GM21526 (cell line): ENCODE measurements at regions not wholly inside any gene's neighbourhood (a gene's known extent, or its start where the extent isn't known, plus 50 kb on each side); places are given as distances from the start of the nearest gene placed in this dataset.
A peak's percentile ranks its signal among the peaks of the same experiment; 100 is the strongest.
"Not testable (repeated sequence)": the region's sequence is repeated elsewhere in the genome, so short reads cannot be mapped to it uniquely, and the experiment has no call there.

Experiments used
- ATAC-seq: cut with Tn5 transposase; IDR thresholded peaks from one replicate; pipeline ENCODE4 v1.9.1; 2021; ENCODE audit warnings: moderate library complexity; ENCODE audit not compliant: unreplicated experiment, low FRiP score

DNA sequence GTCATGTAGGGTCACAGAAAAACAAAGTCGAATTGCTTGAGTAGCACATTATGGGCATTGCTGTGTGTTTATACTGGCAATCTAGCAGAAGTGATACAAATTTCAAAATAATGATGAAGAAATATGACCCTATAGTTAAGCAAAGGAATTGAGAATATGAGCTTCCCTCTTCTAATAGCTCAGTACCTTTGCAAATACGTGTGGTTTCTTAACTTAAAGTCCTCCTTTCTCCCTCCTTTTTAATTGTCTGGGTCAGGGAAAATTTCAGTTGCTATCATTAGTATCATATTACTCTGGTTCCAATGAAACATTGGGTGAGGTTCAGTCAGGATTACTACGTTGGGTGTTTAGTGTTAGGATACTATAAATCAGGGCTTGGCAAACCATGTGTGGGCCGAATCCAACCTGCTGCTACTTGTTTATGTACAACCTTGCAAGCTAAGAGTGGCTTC, 166.8 kb upstream of the CARMIL1 start:
- no peak for ATAC-seq

DNA sequence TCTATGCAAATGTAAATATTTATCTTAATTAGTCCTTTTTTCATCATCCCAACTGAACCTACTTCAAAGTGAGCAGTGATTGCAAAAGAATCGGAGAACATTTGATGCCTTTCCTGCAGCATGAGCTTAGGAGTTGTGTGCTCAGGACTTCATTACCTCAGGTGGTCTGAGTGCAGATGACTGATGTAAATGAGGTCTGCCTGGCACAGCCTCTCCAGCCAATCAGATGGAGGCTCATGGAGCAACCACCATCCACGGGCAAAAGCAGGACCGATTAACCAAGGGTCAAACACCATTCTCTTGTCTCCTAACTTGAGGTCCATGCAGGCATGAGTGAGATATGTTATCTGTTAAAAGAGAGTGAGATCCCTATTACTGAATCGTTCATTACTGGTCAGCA, 165.7 kb upstream of the CARMIL1 start:
- ATAC-seq: no peak

DNA sequence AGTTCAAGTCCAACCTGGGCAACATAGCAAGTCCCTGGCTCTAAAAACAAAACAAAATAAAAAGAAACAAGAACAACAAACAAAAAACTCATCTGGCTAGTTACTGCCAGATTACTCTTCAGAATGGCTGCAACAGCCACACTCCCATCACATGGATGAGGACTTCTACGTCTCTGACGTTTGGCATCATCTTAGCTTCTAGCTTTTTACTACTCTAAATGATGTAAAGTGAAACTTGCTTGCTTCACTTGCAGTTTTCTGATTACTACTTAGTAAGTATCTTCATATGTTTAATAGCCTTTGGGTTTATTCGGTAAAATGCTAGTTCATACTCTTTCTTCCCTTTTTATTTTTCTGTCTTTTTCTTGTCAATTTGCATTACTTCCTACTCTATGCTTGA, 161.1 kb upstream of the CARMIL1 start:
- ATAC-seq: no peak

- ATAC-seq: no peak
These were observed 158.0 kb upstream of the CARMIL1 start for GRCh38 chr6:25121186-25121585.

GRCh38 chr6:25122001-25122400, 157.2 kb upstream of the CARMIL1 start:
- no peak for ATAC-seq

GRCh38 chr6:25122622-25123237, 156.4 kb upstream of the CARMIL1 start:
- ATAC-seq: no peak

- ATAC-seq: no peak
These were observed 154.9 kb upstream of the CARMIL1 start for GRCh38 chr6:25124216-25124715.

- no peak for ATAC-seq
These were observed 153.4 kb upstream of the CARMIL1 start for GRCh38 chr6:25125736-25126135.

DNA sequence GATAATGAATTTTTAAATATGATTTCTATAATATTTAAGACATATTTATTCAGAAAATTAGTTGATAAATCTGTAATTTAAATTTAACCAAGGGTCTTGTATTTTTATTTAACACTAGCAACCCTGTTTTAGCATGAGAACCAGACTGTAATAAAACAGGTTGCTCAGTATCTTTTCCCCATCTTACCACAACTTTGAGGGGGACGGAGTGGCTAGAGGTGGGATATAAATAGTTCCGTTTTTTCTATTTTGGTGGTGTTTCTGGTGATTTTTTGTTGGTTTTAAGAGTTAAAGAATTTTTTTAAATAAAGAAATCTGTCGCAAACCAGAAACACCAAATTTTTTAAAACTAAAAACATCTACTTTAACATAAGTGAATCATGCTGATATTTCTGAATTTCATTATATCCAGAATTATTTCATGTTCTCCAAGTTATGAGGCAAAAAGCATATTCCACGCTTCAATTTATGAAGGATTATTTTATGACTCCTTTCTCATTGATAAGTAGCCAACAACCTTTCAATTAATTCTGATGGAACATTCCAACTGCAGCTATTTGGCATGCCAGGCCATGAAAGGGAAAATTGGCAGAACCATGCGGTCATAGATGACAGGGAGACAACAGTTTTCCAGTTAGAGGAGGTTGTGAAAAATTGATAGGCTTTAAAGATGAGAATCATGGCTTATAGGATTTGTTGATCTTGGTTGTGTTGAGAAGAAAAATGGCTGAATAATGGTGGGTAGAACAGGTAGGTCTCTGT, 151.9 kb upstream of the CARMIL1 start:
- no peak for ATAC-seq

- ATAC-seq: no peak
These were observed 148.7 kb upstream of the CARMIL1 start for GRCh38 chr6:25130518-25130917.

DNA sequence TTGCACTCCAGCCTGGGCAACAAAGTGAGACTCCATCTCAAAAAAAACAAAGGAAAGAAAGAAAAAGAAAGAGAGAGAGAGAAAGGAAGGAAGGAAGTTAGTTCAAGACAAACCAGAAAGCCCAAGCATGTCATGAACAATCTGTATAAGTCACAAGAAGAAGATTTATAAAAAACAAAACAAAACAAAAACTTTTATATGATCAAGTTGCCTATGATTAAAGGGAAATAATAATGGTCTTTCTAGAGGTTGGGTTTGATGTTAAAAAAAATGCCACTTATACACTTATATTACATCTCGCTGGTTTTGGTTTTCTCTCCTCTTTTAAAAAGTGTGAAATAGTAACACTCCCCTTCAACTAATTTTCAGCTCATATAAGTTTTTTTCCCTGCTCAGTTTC, 146.2 kb upstream of the CARMIL1 start:
- no peak for ATAC-seq

GRCh38 chr6:25133568-25133967, 145.6 kb upstream of the CARMIL1 start:
- ATAC-seq: no peak

GRCh38 chr6:25136854-25137253, 142.3 kb upstream of the CARMIL1 start:
- no peak for ATAC-seq

DNA sequence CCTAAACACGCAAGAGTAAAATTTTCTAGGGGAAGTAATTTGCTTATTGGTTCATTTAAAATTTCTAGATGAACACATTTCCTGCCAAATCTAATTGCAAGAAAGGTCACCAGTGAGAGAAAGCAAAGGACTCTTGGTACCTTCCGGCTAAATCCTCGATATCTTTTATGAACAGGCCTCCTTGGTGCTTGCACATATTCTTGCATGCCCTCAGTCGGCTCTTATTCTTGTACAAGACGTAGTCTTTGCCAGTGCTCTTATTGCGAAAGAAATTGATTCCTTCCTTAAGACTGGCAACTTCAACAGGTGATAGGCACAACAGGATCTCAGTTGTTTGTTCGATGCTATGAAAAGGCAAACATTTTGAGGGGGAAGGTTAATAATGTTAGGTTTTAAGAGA, 141.7 kb upstream of the CARMIL1 start:
- no peak for ATAC-seq

- no peak for ATAC-seq
These were observed 141.3 kb upstream of the CARMIL1 start for GRCh38 chr6:25137916-25138232.

DNA sequence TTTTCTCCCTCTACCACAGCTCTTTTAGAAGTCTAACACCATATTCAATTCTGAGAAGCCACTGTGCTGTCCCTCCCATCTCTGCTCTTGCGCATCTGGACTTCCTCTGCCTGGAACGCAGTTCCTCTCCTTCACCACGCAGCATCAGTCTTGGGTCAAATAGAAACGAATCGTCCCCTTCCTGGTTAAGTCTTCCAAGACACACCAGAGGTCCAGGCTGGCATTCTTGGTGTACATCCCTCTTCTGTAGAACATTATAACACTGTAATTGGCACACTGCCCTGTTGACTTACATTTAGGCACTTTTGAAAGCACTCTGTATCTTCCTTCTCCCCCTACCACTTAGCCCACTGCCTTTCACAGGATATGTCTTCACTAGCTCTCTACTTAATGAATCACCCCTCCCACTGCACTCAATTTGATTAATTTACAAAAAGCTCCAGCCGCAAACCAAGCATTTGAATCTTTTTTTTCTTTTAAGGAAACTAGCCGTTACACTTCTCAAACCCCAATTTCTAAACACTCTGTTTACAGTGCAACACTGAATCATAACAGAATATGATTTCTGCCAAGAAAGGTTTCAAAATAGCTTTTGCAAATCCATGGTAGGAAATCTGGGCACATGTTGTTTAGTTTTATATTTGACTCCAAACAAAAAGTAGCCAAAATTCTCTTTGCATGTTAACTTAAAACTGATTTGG, 140.8 kb upstream of the CARMIL1 start:
- ATAC-seq: peak; percentile 91

- no peak for ATAC-seq
These were observed 140.2 kb upstream of the CARMIL1 start for GRCh38 chr6:25138934-25139415.

GRCh38 chr6:25139608-25140007, 139.6 kb upstream of the CARMIL1 start:
- not testable (repeated sequence) for ATAC-seq

DNA sequence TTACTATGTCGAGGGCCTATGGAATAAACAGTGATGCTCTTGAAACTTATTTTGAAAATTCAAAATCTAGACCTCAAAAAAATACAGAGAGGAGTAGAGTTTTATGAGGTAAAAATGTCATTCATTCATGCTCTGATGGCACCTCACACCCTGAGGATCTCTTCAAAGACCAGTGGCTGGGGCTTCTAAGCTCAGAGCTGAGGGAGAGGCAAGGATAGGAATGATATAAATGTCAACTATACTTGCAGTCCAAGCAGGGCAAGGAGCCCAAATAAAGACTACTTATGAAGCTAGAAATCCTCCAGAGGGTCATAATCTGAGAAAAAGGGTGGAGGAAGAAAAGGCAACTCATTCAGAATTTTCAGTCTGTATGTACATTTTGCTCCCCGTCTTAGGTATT, 136.7 kb upstream of the CARMIL1 start:
- no peak for ATAC-seq

DNA sequence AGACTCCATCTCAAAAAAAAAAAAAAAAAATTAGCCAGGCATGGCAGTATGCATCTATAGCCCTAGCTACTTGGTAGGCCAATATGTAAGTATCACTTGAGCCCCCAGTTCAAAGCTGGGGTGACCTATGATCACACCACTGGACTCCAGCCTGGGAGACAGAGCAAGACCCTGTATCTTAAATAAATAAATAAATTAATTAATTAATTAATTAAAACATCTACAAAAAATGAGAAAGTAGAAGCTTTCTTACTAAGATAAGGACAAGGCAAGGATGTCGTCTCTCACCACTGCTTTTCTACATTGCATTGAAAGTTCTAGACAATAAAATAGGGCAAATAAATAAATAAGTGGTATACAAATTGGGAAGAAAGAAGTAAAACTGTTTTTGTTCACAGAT, 134.3 kb upstream of the CARMIL1 start:
- ATAC-seq: no peak

DNA sequence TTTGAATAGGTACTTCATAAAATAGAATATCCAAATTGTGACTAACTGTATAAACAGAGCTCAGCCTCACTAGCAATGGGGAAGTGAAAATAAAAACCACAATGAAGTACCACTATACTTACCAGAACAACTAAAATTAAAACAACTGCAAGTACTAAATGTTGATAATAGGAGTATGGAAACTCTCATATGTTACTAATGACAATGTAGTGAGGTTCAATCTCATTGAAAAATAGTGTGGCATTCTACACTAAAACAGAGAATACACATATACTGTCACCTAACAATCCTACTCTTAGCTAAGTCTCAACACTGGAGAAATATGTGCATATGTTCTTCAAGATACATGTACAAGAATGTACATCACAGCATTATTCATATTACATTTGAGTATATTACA, 132.0 kb upstream of the CARMIL1 start:
- peak; percentile 99 for ATAC-seq
